ENCODE measurements at regions not wholly inside any gene's neighbourhood (a gene's known extent, or its start where the extent isn't known, plus 50 kb on each side); places are given as distances from the start of the nearest gene placed in this dataset.

- no peak for TF ChIP-seq JUND (IDR thresholded peaks at IDR 0.05; ENCODE audit: low read depth)
- in situ Hi-C loops (cut with HindIII; ENCODE audit: low pct_unique_long_range_greater_than_20kb, low sequenced_read_pairs), result no loop called here
- no peak for DNase-seq (ENCODE audit: low read depth in 1 of 2, low spot score in 1 of 2)
These were observed 221.6 kb downstream of the VAPA start for GRCh38 chr18:10135302-10135926.

DNA sequence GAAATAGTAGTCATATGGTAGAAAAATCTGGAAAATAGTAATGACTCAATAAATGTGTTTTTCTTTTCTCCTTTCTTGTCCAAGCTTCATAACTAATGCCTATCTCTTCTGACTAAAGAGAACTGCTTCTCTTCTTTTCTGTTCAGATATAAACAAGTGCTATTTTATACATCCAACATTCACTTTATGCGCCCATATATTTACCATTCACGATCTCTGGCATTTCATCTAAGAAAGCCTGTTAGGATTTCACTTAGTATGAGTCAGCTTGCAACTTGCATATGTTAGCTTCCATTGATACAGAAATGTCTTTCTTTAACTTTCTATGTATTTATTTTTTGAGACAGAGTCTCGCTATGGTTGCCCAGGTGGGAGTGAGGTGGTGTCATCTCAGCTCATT lies 224.9 kb downstream of the VAPA start:
- no peak for DNase-seq (ENCODE audit: low read depth in 1 of 2, low spot score in 1 of 2)
- no peak for TF ChIP-seq JUND (IDR thresholded peaks at IDR 0.05; ENCODE audit: low read depth)
- in situ Hi-C loops (cut with HindIII; ENCODE audit: low pct_unique_long_range_greater_than_20kb, low sequenced_read_pairs), result no loop called here

DNA sequence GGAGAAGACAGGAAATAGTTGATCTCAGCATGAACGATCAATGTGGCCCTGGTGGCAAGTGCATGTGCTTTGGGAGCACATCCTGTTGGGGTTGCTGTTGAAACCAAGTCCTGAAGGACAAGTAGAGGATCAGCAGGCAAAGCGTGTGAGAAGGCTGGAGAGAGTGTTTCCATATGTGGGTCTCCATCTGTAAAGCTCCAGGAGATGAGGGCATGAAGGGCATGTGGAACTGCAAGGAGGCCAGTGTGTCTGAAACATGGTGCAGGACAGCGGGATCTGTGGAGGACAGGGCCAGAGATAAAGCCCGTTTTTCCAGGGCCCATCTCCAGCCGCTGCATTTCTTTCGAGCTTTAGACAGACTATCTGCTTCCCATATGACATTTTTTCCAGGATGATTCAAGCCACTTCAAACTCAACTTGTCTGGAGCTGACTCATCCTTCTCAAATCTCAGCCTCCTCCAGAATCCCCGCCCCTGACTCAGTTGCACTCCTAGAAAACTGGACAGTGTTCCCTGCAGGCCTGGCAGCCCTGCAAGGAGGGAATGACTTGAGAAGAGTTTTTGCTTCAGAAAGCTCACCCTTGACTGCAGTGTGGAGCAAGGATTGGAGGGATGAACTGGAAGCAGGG lies 226.1 kb downstream of the VAPA start:
- no peak for DNase-seq (ENCODE audit: low read depth in 1 of 2, low spot score in 1 of 2)
- in situ Hi-C loops (cut with HindIII; ENCODE audit: low pct_unique_long_range_greater_than_20kb, low sequenced_read_pairs), result no loop called here
- TF ChIP-seq JUND (IDR thresholded peaks at IDR 0.05; ENCODE audit: low read depth), result no peak

GRCh38 chr18:10140461-10141282 lies 226.9 kb downstream of the VAPA start:
- peak in 1 of 2 experiments; percentile 36 for DNase-seq (ENCODE audit: low read depth in 1 of 2, low spot score in 1 of 2)
- no peak for TF ChIP-seq JUND (IDR thresholded peaks at IDR 0.05; ENCODE audit: low read depth)
- in situ Hi-C loops (cut with HindIII; ENCODE audit: low pct_unique_long_range_greater_than_20kb, low sequenced_read_pairs), result no loop called here

GRCh38 chr18:10141559-10141958 lies 227.7 kb downstream of the VAPA start:
- no peak for DNase-seq (ENCODE audit: low read depth in 1 of 2, low spot score in 1 of 2)
- in situ Hi-C loops (cut with HindIII; ENCODE audit: low pct_unique_long_range_greater_than_20kb, low sequenced_read_pairs), result no loop called here
- no peak for TF ChIP-seq JUND (IDR thresholded peaks at IDR 0.05; ENCODE audit: low read depth)

DNA sequence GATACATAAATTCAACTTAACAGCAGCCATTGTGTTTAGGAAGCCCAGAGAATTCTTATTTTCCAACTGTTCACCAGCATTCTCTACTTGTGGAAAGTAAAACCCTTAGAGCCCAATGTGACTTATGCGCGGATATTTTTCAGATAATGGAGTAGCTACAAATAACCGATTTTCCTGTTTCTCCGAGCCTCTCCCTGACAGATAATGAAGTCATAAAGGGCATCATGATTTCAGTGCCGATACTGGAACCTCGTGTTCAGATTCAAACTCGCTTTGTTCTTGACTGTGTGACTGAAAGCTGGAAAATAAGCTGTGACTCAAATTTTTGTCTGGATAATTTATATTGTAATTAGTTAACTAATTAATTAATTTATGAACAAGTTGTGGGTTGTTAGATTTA lies 228.2 kb downstream of the VAPA start:
- DNase-seq (ENCODE audit: low read depth in 1 of 2, low spot score in 1 of 2), result no peak
- no peak for TF ChIP-seq JUND (IDR thresholded peaks at IDR 0.05; ENCODE audit: low read depth)
- in situ Hi-C loops (cut with HindIII; ENCODE audit: low pct_unique_long_range_greater_than_20kb, low sequenced_read_pairs), result no loop called here

- in situ Hi-C loops (cut with HindIII; ENCODE audit: low pct_unique_long_range_greater_than_20kb, low sequenced_read_pairs), result no loop called here
- DNase-seq (ENCODE audit: low read depth in 1 of 2, low spot score in 1 of 2), result no peak
- no peak for TF ChIP-seq JUND (IDR thresholded peaks at IDR 0.05; ENCODE audit: low read depth)
These were observed 228.8 kb downstream of the VAPA start for GRCh38 chr18:10142496-10143160.

- in situ Hi-C loops (cut with HindIII; ENCODE audit: low pct_unique_long_range_greater_than_20kb, low sequenced_read_pairs), result no loop called here
- DNase-seq (ENCODE audit: low read depth in 1 of 2, low spot score in 1 of 2), result no peak
- TF ChIP-seq JUND (IDR thresholded peaks at IDR 0.05; ENCODE audit: low read depth), result no peak
These were observed 229.8 kb downstream of the VAPA start for GRCh38 chr18:10143596-10143995.

DNA sequence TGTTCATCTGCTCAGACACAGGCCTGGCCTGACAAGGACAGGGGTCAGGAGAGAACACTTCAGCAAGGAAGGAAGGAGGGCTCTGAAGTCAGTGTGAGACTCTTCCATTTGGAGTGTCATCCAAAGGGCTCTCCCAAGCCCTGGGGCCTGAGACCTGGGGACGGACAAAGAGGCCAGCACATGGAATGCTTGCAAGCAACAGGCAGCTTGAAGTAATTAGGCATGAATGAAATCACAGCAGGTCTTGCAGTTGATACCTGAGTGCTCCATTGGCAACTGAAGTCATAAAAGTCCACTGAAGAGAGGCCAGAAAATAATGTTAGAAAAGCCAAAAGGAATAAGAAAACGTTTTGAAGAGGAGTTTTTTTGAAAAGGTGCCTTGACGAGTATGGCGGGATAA lies 231.7 kb downstream of the VAPA start:
- in situ Hi-C loops (cut with HindIII; ENCODE audit: low pct_unique_long_range_greater_than_20kb, low sequenced_read_pairs), result no loop called here
- DNase-seq (ENCODE audit: low read depth in 1 of 2, low spot score in 1 of 2), result no peak

GRCh38 chr18:10147226-10147625 lies 233.4 kb downstream of the VAPA start:
- DNase-seq (ENCODE audit: low read depth in 1 of 2, low spot score in 1 of 2), result no peak
- TF ChIP-seq JUND (IDR thresholded peaks at IDR 0.05; ENCODE audit: low read depth), result no peak
- in situ Hi-C loops (cut with HindIII; ENCODE audit: low pct_unique_long_range_greater_than_20kb, low sequenced_read_pairs), result no loop called here

More for the DNA sequence above, 231.7 kb downstream of the VAPA start:
- no peak for TF ChIP-seq JUND (IDR thresholded peaks at IDR 0.05; ENCODE audit: low read depth)

- TF ChIP-seq JUND (IDR thresholded peaks at IDR 0.05; ENCODE audit: low read depth), result no peak
- in situ Hi-C loops (cut with HindIII; ENCODE audit: low pct_unique_long_range_greater_than_20kb, low sequenced_read_pairs), result no loop called here
- DNase-seq (ENCODE audit: low read depth in 1 of 2, low spot score in 1 of 2), result no peak
These were observed 233.9 kb downstream of the VAPA start for GRCh38 chr18:10147752-10148151.

DNA sequence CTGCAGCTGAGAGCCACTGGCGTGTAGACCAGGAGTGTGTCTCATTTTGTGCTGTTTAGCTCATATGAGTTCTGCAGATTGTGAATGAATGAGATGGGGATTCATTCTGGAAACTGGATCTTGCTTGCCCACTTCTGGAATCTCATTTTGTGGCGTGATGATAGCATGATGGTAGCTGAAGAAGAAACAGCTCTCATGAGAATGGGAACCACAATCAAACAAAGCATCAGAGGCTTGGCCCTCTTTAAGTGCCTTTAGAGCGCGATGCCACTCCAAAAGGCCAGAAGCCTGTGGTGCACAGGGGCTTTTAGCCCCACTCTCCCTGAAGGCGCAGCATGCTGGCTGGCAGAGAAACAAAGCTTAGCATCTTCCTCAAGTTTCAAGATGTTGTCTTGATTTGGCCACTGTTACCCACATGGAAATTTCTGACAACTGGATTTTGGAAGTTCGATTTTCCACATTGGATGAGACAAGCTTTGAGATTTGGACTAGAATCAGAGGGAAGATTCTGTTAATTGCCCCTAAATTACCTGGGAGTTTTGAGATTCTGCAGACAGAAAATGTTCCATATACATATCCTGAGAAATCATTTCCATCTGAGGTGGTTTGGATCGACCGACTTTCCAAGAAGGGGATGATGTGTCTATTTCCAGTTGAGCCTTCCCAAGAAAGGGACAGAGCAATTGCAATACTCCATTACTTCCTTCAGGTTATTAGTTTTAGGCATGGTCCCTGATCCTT lies 234.5 kb downstream of the VAPA start:
- in situ Hi-C loops (cut with HindIII; ENCODE audit: low pct_unique_long_range_greater_than_20kb, low sequenced_read_pairs), result no loop called here
- DNase-seq (ENCODE audit: low read depth in 1 of 2, low spot score in 1 of 2), result no peak
- no peak for TF ChIP-seq JUND (IDR thresholded peaks at IDR 0.05; ENCODE audit: low read depth)

All from T47D (cell line).